B cell (primary cell): ENCODE measurements at regions not wholly inside any gene's neighbourhood (a gene's known extent, or its start where the extent isn't known, plus 50 kb on each side); places are given as distances from the start of the nearest gene placed in this dataset.

ENCODE experiments used
- ATAC-seq: fragments of 200-7000 bp; cut with Tn5 transposase; one replicate; pipeline ENCODE4 v1.10.0; 2021; ENCODE audit warnings: low read depth, mild to moderate bottlenecking, moderate number of reproducible peaks, moderate library complexity
- CTCF ChIA-PET: fragments of 350-600 bp; sonication (Branson Sonifier 250); formaldehyde crosslinking; loops from one replicate; lab custom pipeline; 2021; ENCODE audit warnings: antibody characterized with exemption, inconsistent platforms; lab: Charles Lee
- POLR2A ChIA-PET: fragments of 350-600 bp; sonication (Branson Sonifier 250); formaldehyde crosslinking; loops from one replicate; lab custom pipeline; 2021; ENCODE audit warnings: antibody characterized with exemption; lab: Charles Lee
- DNase-seq: peaks from one replicate; pipeline ENCODE4 v3.0.0; 2013
- H2AFZ ChIP-seq: 2 replicates; pipeline ENCODE4 v1.6.1; 2012; ENCODE audit warnings: mild to moderate bottlenecking, low read depth, low read length; ENCODE audit not compliant: insufficient read depth, poor library complexity, severe bottlenecking
- H3K27ac ChIP-seq, 2 donors: 1 replicate in 1 of 2; 2 replicates in 1 of 2; pipeline ENCODE4 v1.5.1; 2012 to 2013; ENCODE audit warnings: low read length in 2 of 2, mild to moderate bottlenecking in 2 of 2, moderate library complexity in 1 of 2
- H3K27me3 ChIP-seq, 4 experiments: fragments of 200-600 bp in 1 of 4; sonication (generic) in 1 of 4; replicated peaks in 1 of 4; 1 replicate in 2 of 4; 2 replicates in 2 of 4; pipeline versions ENCODE4 v1.6.1 to v1.7.0; 2013 to 2016; ENCODE audit warnings: low read length in 3 of 4, mild to moderate bottlenecking in 2 of 4, mixed read lengths in 1 of 4, moderate library complexity in 1 of 4; ENCODE audit not compliant: insufficient read depth in 4 of 4, control insufficient read depth in 3 of 4; ENCODE audit errors: control extremely low read depth in 1 of 4
- H3K36me3 ChIP-seq, 2 experiments: replicated peaks in 1 of 2; 1 replicate in 1 of 2; 2 replicates in 1 of 2; pipeline versions ENCODE4 v1.6.1 to v1.7.1; 2013; ENCODE audit warnings: low read length in 1 of 2; ENCODE audit not compliant: insufficient read depth in 2 of 2, control insufficient read depth in 1 of 2; ENCODE audit errors: control extremely low read depth in 1 of 2, extremely low read depth in 1 of 2
- H3K4me1 ChIP-seq, 2 donors: fragments of 200-600 bp in 1 of 2; sonication (generic) in 1 of 2; 1 replicate in 1 of 2; 2 replicates in 1 of 2; pipeline versions ENCODE4 v1.5.1 to v1.6.1; 2013 to 2017; ENCODE audit warnings: low read length in 2 of 2; ENCODE audit not compliant: control insufficient read depth in 2 of 2, insufficient read depth in 2 of 2
- H3K4me2 ChIP-seq: replicated peaks from 2 replicates; pipeline ENCODE3; 2012; ENCODE audit warnings: mild to moderate bottlenecking, low read depth, low read length; ENCODE audit not compliant: poor library complexity, severe bottlenecking
- H3K4me3 ChIP-seq, 5 experiments: fragments of 200-600 bp in 1 of 5; sonication (generic) in 1 of 5; 1 replicate in 3 of 5; 2 replicates in 2 of 5; pipeline versions ENCODE4 v1.5.1 to v1.7.0; 2011 to 2016; ENCODE audit warnings: low read length in 4 of 5, mild to moderate bottlenecking in 4 of 5, low read depth in 2 of 5, control low read depth in 1 of 5, moderate library complexity in 1 of 5; ENCODE audit not compliant: insufficient read depth in 1 of 5; ENCODE audit errors: control extremely low read depth in 1 of 5, extremely low read depth in 1 of 5
- H3K79me2 ChIP-seq: fragments of 200-600 bp; sonication (generic); one replicate; pipeline ENCODE4 v1.6.0; 2016; ENCODE audit warnings: low read length; ENCODE audit not compliant: control insufficient read depth, insufficient read depth
- H3K9ac ChIP-seq: fragments of 200-600 bp; sonication (generic); 2 replicates; pipeline ENCODE4 v1.6.1; 2017; ENCODE audit warnings: mild to moderate bottlenecking, low read length, moderate library complexity
- H3K9me3 ChIP-seq, 3 donors: one replicate each; pipeline versions ENCODE4 v1.6.1 to v1.7.1; 2013; ENCODE audit warnings: low read length in 2 of 3; ENCODE audit not compliant: control insufficient read depth in 2 of 3, insufficient read depth in 1 of 3; ENCODE audit errors: control extremely low read depth in 1 of 3
- H4K20me1 ChIP-seq: 2 replicates; pipeline ENCODE4 v1.6.0; 2012; ENCODE audit warnings: mild to moderate bottlenecking, low read length; ENCODE audit not compliant: insufficient read depth, control insufficient read depth, poor library complexity, severe bottlenecking
- H3K27ac Mint-ChIP-seq: one replicate; pipeline ENCODE4 v1.8.0; 2021; ENCODE audit warnings: mixed read lengths
- H3K27me3 Mint-ChIP-seq: one replicate; pipeline ENCODE4 v1.8.0; 2021; ENCODE audit warnings: mixed read lengths
- H3K4me1 Mint-ChIP-seq: one replicate; pipeline ENCODE4 v1.8.0; 2021; ENCODE audit warnings: mixed read lengths
- H3K4me3 Mint-ChIP-seq: one replicate; pipeline ENCODE4 v1.8.0; 2021; ENCODE audit warnings: mixed read lengths
- H3K9me3 Mint-ChIP-seq: one replicate; pipeline ENCODE4 v1.8.0; 2022; ENCODE audit warnings: mixed read lengths; ENCODE audit not compliant: insufficient read depth
- CTCF ChIP-seq: fragments of 200-600 bp; IDR thresholded peaks from one replicate; pipeline ENCODE4 v1.8.0; 2022; ENCODE audit warnings: antibody characterized with exemption, mild to moderate bottlenecking
- EZH2 ChIP-seq: IDR thresholded peaks from 2 replicates; pipeline ENCODE4 v1.6.1; 2012; ENCODE audit warnings: borderline replicate concordance, low read depth, mild to moderate bottlenecking, moderate library complexity, low read length; ENCODE audit not compliant: insufficient read depth, poor library complexity, severe bottlenecking
- WGBS: methylation state at CpG from one replicate; pipeline ENCODE4 v1.1.5; 2013; ENCODE audit warnings: missing lambda C conversion rate; ENCODE audit not compliant: insufficient coverage; 5-methylcytosine and 5-hydroxymethylcytosine counted together
- intact Hi-C: fragments of 100-400 bp; cut with micrococcal nuclease; formaldehyde crosslinking; loops from one replicate; pipeline ENCODE4 v1.10.0; 2022

- CTCF ChIA-PET: no interaction called here
- no peaks in the 10 kb centered on the region for H3K36me3 ChIP-seq
- H3K9me3 ChIP-seq: peaks cover 0 to 14% (median 0%) of the 10 kb centered on the region in 3 donors
- H3K4me3 ChIP-seq: no peak overlapping the region
- H3K27ac ChIP-seq: no peak overlapping the region
- H3K4me2 ChIP-seq: no peak overlapping the region
- no peak overlapping the region for H3K4me3 Mint-ChIP-seq
- H2AFZ ChIP-seq: no peak overlapping the region
- no peak for DNase-seq
- no peak overlapping the region for H3K27ac Mint-ChIP-seq
- no peaks in the 10 kb centered on the region for H3K27me3 Mint-ChIP-seq
- no peaks in the 10 kb centered on the region for H3K4me1 Mint-ChIP-seq
- H3K4me1 ChIP-seq: no peaks in the 10 kb centered on the region
- H4K20me1 ChIP-seq: no peaks in the 10 kb centered on the region
- TF ChIP-seq EZH2 (no peak), CTCF (no peak)
- ATAC-seq: no peak
- no peak overlapping the region for H3K9ac ChIP-seq
- 80% methylated on average over 4 of the region's 5 CpGs for WGBS
- intact Hi-C loops: no loop called here
- H3K27me3 ChIP-seq: no peaks in the 10 kb centered on the region
- POLR2A ChIA-PET: no interaction called here
- H3K79me2 ChIP-seq: no peaks in the 10 kb centered on the region
- H3K9me3 Mint-ChIP-seq: peaks cover 2% of the 10 kb centered on the region
Measured at GRCh38 chr7:153920897-153921296, 131.3 kb upstream of the DPP6 start.

- Histone ChIP-seq H2AFZ (no peak overlapping the region), H3K9ac (no peak overlapping the region), H3K79me2 (no peaks in the 10 kb centered on the region), H3K4me1 (no peaks in the 10 kb centered on the region), H3K4me2 (no peak overlapping the region), H3K27ac (no peak overlapping the region), H4K20me1 (no peaks in the 10 kb centered on the region), H3K9me3 (peaks cover 0 to 14% (median 0%) of the 10 kb centered on the region in 3 donors), H3K36me3 (no peaks in the 10 kb centered on the region), H3K4me3 (no peak overlapping the region), H3K27me3 (no peaks in the 10 kb centered on the region)
- Mint-ChIP-seq H3K4me3 (no peak overlapping the region), H3K27ac (no peak overlapping the region), H3K4me1 (no peaks in the 10 kb centered on the region), H3K9me3 (peaks cover 7% of the 10 kb centered on the region), H3K27me3 (no peaks in the 10 kb centered on the region)
- intact Hi-C loops: no loop called here
- ChIA-PET CTCF (no interaction called here), POLR2A (no interaction called here)
- ATAC-seq (no peak), DNase-seq (no peak)
- TF ChIP-seq EZH2: no peak
- no peak for TF ChIP-seq CTCF
- WGBS: 83% methylated on average over 3 of the region's 3 CpGs
Measured at GRCh38 chr7:153921408-153921807, 130.8 kb upstream of the DPP6 start.
